Right atrium auricular region (tissue), 2 donors: ENCODE measurements at regions not wholly inside any gene's neighbourhood (a gene's known extent, or its start where the extent isn't known, plus 50 kb on each side); places are given as distances from the start of the nearest gene placed in this dataset.

ENCODE experiments used
- DNase-seq: peaks from one replicate; pipeline ENCODE4 v3.0.0-alpha.2; 2019; ENCODE audit warnings: low spot score
- H3K27ac ChIP-seq, 2 donors: fragments of 200-600 bp; sonication (generic); 1 replicate in 1 of 2; 2 replicates in 1 of 2; pipeline ENCODE4 v1.5.1; 2016 to 2019
- H3K27me3 ChIP-seq, 2 donors: fragments of 200-600 bp; sonication (generic); one replicate each; pipeline versions ENCODE4 v1.5.1 to v1.6.0; 2017 to 2019
- H3K36me3 ChIP-seq: fragments of 200-600 bp; sonication (generic); one replicate; pipeline ENCODE4 v1.5.1; 2016
- H3K4me1 ChIP-seq, 2 donors: fragments of 200-600 bp; sonication (generic); one replicate each; pipeline versions ENCODE4 v1.5.1 to v1.6.0; 2017 to 2019
- H3K4me3 ChIP-seq, 2 donors: fragments of 200-600 bp; sonication (generic); 1 replicate in 1 of 2; 2 replicates in 1 of 2; pipeline ENCODE4 v1.5.1; 2017 to 2019; ENCODE audit warnings: mild to moderate bottlenecking in 1 of 2, moderate library complexity in 1 of 2
- H3K9me3 ChIP-seq, 2 donors: fragments of 200-600 bp; sonication (generic); one replicate each; pipeline ENCODE4 v1.5.1; 2019
- TF ChIP-seq, protein P1 (sequence below), 2 donors: fragments of 200-600 bp; sonication (generic); IDR thresholded peaks; one replicate each; pipeline ENCODE4 v1.5.1; 2019; ENCODE audit warnings: antibody characterized with exemption in 2 of 2

DNA sequence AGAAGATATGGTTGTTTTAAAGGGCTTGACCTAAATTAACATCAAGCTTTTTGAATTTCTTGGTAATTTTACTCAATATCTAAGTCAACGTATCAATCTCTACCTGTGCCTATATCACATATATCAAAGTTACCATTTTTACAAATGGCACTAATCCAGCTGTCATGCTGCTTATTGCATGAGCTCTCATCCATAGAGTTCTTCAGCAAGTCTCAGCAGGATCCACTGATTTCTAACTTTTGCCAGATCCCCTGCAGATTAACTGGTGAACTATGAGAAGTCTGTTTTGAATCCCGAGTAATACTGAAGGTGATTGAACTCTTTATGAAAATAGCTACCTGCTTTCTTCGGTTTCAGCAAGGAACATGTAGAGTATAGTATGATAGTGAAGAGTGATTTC, 1239.8 kb upstream of the ACO1 start:
- H3K27ac ChIP-seq = no peak overlapping the region
- H3K4me1 ChIP-seq = no peaks in the 10 kb centered on the region
- no peak overlapping the region for H3K4me3 ChIP-seq
- no peaks in the 10 kb centered on the region for H3K27me3 ChIP-seq
- no peak for DNase-seq
- H3K36me3 ChIP-seq = no peaks in the 10 kb centered on the region
- TF ChIP-seq, protein P1, sequence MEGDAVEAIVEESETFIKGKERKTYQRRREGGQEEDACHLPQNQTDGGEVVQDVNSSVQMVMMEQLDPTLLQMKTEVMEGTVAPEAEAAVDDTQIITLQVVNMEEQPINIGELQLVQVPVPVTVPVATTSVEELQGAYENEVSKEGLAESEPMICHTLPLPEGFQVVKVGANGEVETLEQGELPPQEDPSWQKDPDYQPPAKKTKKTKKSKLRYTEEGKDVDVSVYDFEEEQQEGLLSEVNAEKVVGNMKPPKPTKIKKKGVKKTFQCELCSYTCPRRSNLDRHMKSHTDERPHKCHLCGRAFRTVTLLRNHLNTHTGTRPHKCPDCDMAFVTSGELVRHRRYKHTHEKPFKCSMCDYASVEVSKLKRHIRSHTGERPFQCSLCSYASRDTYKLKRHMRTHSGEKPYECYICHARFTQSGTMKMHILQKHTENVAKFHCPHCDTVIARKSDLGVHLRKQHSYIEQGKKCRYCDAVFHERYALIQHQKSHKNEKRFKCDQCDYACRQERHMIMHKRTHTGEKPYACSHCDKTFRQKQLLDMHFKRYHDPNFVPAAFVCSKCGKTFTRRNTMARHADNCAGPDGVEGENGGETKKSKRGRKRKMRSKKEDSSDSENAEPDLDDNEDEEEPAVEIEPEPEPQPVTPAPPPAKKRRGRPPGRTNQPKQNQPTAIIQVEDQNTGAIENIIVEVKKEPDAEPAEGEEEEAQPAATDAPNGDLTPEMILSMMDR (IDR thresholded peaks at IDR 0.05) = no peak
- no peaks in the 10 kb centered on the region for H3K9me3 ChIP-seq

DNA sequence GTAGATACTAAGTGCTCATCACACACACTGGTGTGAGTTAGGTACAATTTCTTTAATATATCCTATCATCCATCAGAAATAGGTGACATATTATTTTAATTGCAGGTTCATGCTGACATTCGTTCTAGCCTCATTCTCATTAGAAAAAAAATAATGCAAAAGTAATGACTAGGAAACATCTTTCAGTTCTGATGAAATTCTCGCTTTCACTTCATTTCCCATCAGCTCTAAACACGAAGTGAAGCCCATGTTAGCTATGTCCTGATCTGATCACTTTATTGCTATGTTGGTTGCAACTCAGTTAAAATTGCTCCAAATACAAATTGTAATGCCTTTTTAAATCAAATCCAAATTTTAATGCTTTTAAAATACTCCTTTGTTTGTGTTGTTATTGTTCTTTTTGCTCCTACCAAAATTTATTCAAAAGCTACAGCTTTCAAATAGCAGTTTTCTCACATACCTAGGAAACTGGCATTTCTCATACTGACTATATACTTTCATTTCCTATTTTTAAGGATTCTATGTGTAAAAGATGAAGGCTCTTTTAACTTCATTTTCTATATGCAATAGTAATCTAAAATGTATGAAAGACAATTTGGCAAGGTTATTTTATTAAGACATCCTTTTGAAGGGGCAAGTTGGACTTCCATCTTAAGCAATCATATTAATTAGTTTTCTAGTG, 1237.8 kb upstream of the ACO1 start:
- DNase-seq = no peak
- no peaks in the 10 kb centered on the region for H3K36me3 ChIP-seq
- H3K4me1 ChIP-seq = no peaks in the 10 kb centered on the region
- no peaks in the 10 kb centered on the region for H3K9me3 ChIP-seq
- H3K27me3 ChIP-seq = no peaks in the 10 kb centered on the region
- H3K4me3 ChIP-seq = no peak overlapping the region
- no peak overlapping the region for H3K27ac ChIP-seq
- TF ChIP-seq, protein P1 (IDR thresholded peaks at IDR 0.05) = no peak

GRCh38 chr9:31153250-31153840, 1231.1 kb upstream of the ACO1 start:
- Histone ChIP-seq H3K9me3 (no peaks in the 10 kb centered on the region), H3K27me3 (no peaks in the 10 kb centered on the region), H3K4me1 (no peaks in the 10 kb centered on the region), H3K27ac (no peak overlapping the region), H3K36me3 (no peaks in the 10 kb centered on the region), H3K4me3 (no peak overlapping the region)
- TF ChIP-seq, protein P1 (IDR thresholded peaks at IDR 0.05) = no peak
- DNase-seq = no peak

DNA sequence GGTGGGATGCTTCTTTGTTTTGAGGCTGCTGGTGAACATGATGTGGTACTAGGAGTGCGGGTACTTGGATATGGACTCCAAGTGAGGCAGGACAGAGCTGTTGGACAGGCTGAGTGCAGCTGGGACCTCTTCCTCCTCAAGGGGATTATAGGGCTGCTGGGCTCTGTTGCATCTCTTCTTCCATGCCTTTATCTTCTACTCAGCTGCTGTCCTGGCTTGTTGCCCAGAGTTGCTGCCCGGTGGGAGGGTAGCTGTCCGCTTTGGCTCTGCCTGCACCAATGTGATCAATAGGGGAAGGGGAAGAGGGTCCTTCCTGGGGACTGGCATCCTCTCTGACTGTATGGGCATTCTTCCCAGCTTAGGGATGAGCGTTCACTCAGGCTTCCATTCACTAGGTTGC, 1217.9 kb upstream of the ACO1 start:
- Histone ChIP-seq H3K27me3 (peaks cover 0 to 2% of the 10 kb centered on the region in 2 donors), H3K36me3 (no peaks in the 10 kb centered on the region), H3K4me3 (no peak overlapping the region), H3K27ac (no peak overlapping the region), H3K9me3 (no peaks in the 10 kb centered on the region), H3K4me1 (no peaks in the 10 kb centered on the region)
- no peak for DNase-seq
- TF ChIP-seq, protein P1 (IDR thresholded peaks at IDR 0.05) = no peak

GRCh38 chr9:31168161-31168560, 1216.3 kb upstream of the ACO1 start:
- no peaks in the 10 kb centered on the region for H3K36me3 ChIP-seq
- H3K9me3 ChIP-seq = no peaks in the 10 kb centered on the region
- no peaks in the 10 kb centered on the region for H3K4me1 ChIP-seq
- H3K4me3 ChIP-seq = no peak overlapping the region
- TF ChIP-seq, protein P1 (IDR thresholded peaks at IDR 0.05) = no peak
- no peak overlapping the region for H3K27ac ChIP-seq
- no peaks in the 10 kb centered on the region for H3K27me3 ChIP-seq
- DNase-seq = no peak

DNA sequence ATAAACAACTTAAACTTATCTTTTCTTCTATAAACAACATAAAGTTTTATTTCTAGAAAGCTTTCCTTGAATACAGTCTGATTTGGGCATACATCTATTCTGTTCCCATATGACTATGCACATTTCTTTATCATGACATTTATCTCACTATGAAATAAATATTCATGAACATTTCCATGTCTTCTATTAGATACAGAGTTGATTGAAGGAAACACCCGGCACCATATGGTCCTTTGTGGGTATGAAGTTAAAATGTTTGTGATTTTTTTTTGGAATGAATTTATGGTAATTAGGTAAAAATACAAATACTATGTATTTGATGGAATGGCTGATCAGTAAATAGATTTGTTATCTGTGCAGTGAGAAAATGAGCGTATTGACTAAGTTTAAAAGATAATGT, 1209.8 kb upstream of the ACO1 start:
- no peak for DNase-seq
- Histone ChIP-seq H3K36me3 (no peaks in the 10 kb centered on the region), H3K4me3 (no peak overlapping the region), H3K4me1 (no peaks in the 10 kb centered on the region), H3K27me3 (no peaks in the 10 kb centered on the region), H3K9me3 (no peaks in the 10 kb centered on the region), H3K27ac (no peak overlapping the region)
- TF ChIP-seq, protein P1 (IDR thresholded peaks at IDR 0.05) = no peak
